HepG2 (cell line): ENCODE measurements at regions not wholly inside any gene's neighbourhood (a gene's known extent, or its start where the extent isn't known, plus 50 kb on each side); places are given as distances from the start of the nearest gene placed in this dataset.

Experiments
- ATAC-seq: fragments of 200-7000 bp; cut with Tn5 transposase; 3 replicates; pipeline ENCODE4 v1.9.1; 2020; ENCODE audit warnings: mild to moderate bottlenecking, moderate library complexity
- BruUV-seq: library from RNA; stranded (reverse); fragments of 400-500 nt; replicated peaks from 2 replicates; lab custom pipeline; 2021; lab: Mats Ljungman, UMichigan
- CTCF ChIA-PET: fragments of 300-600 bp; formaldehyde crosslinking; extraction: SDS; loops from one replicate; lab custom pipeline; 2021; ENCODE audit warnings: low total read pairs, inconsistent platforms, low intra/inter-chr PET ratio; lab: Yijun Ruan, JAX
- POLR2A ChIA-PET: fragments of 350-600 bp; sonication (Branson Sonifier 250); formaldehyde crosslinking; loops from one replicate; lab custom pipeline; 2020; ENCODE audit warnings: antibody characterized with exemption, inconsistent platforms; lab: Yijun Ruan, JAX
- DNase-seq: peaks from one replicate; pipeline ENCODE4 v3.0.0-alpha.2; 2015; ENCODE audit warnings: low spot score
- FAIRE-seq: peaks from 3 replicates; lab custom pipeline; 2011; peaks lifted over from hg19 to GRCh38; lab: Jason Lieb, UNC
- H2AFZ ChIP-seq: one replicate; pipeline ENCODE4 v1.6.1; 2011; ENCODE audit warnings: low read length, inconsistent platforms
- H3K27ac ChIP-seq: fragments of 300-600 bp; 3 replicates; pipeline ENCODE4 v1.8.0; 2011; ENCODE audit warnings: mixed run types, mild to moderate bottlenecking, mixed read lengths, low read length, inconsistent platforms; ENCODE audit not compliant: insufficient read depth; ENCODE audit errors: extremely low read length
- H3K27me3 ChIP-seq, 2 experiments: fragments of 200-600 bp in 1 of 2; 2 replicates in 1 of 2; 3 replicates in 1 of 2; pipeline versions ENCODE4 v1.6.0 to v1.8.0; 2011; ENCODE audit warnings: low read length in 2 of 2, mild to moderate bottlenecking in 2 of 2, moderate library complexity in 2 of 2, inconsistent platforms in 1 of 2; ENCODE audit not compliant: insufficient read depth in 2 of 2, control insufficient read depth in 1 of 2
- H3K36me3 ChIP-seq, 2 experiments: fragments of 200-600 bp in 1 of 2; replicated peaks in 1 of 2; 2 replicates in 1 of 2; 3 replicates in 1 of 2; pipeline versions ENCODE4 v1.5.1 to v1.8.0; 2011; ENCODE audit warnings: low read length in 2 of 2, inconsistent platforms in 1 of 2; ENCODE audit not compliant: insufficient read depth in 2 of 2, control insufficient read depth in 1 of 2
- H3K4me1 ChIP-seq: 2 replicates; pipeline ENCODE4 v1.5.1; 2012; ENCODE audit warnings: low read length, inconsistent platforms; ENCODE audit not compliant: insufficient read depth
- H3K4me2 ChIP-seq: 2 replicates; pipeline ENCODE4 v1.6.0; 2011; ENCODE audit warnings: low read depth, low read length, inconsistent platforms
- H3K4me3 ChIP-seq, 3 experiments: fragments of 200-600 bp in 1 of 3; sonication (generic), shearing (Covaris generic) in 1 of 3; replicated peaks in 1 of 3; 2 replicates each; pipeline ENCODE4 v1.5.1; 2011 to 2016; ENCODE audit warnings: low read length in 3 of 3, inconsistent platforms in 2 of 3, low read depth in 2 of 3, mild to moderate bottlenecking in 2 of 3, control low read depth in 1 of 3, mixed read lengths in 1 of 3; ENCODE audit not compliant: insufficient read depth in 1 of 3
- H3K79me2 ChIP-seq: one replicate; pipeline ENCODE4 v1.6.1; 2011; ENCODE audit warnings: low read length, inconsistent platforms; ENCODE audit not compliant: insufficient read depth
- H3K9ac ChIP-seq: 2 replicates; pipeline ENCODE4 v1.6.0; 2011; ENCODE audit warnings: mild to moderate bottlenecking, low read depth, low read length, inconsistent platforms; ENCODE audit not compliant: insufficient read depth
- H3K9me3 ChIP-seq: 2 replicates; pipeline ENCODE4 v1.5.1; 2012; ENCODE audit warnings: mild to moderate bottlenecking, low read length
- H4K20me1 ChIP-seq: 2 replicates; pipeline ENCODE4 v1.6.0; 2011; ENCODE audit warnings: inconsistent platforms, mild to moderate bottlenecking, low read length, moderate library complexity; ENCODE audit not compliant: insufficient read depth
- AKAP8 ChIP-seq: sonication (generic); formaldehyde crosslinking; IDR thresholded peaks from 2 replicates; pipeline ENCODE4 v1.5.1; 2020; ENCODE audit warnings: mild to moderate bottlenecking, missing genetic modification reagents
- CEBPZ ChIP-seq: IDR thresholded peaks from 2 replicates; pipeline ENCODE4 v1.6.1; 2012; ENCODE audit warnings: low read length, improper control_type of control experiment
- NCOA5 ChIP-seq: sonication (generic); formaldehyde crosslinking; IDR thresholded peaks from 2 replicates; pipeline ENCODE4 v1.4.0; 2020; ENCODE audit warnings: missing genetic modification reagents
- PRDM10 ChIP-seq: sonication (generic); formaldehyde crosslinking; IDR thresholded peaks from 2 replicates; pipeline ENCODE4 v1.4.0; 2020; ENCODE audit warnings: low read depth, missing genetic modification reagents
- TEAD3 ChIP-seq: optimal IDR thresholded peaks from 2 replicates; pipeline ENCODE3; 2016; ENCODE audit warnings: borderline replicate concordance
- YY1 ChIP-seq: IDR thresholded peaks from 2 replicates; pipeline ENCODE4 v1.6.1; 2011; ENCODE audit warnings: low read length, low read depth, moderate library complexity, mild to moderate bottlenecking; ENCODE audit not compliant: insufficient read depth, insufficient replicate concordance
- ZNF407 ChIP-seq: sonication (generic); formaldehyde crosslinking; IDR thresholded peaks from one replicate; pipeline ENCODE4 v1.5.1; 2020; ENCODE audit warnings: mild to moderate bottlenecking, missing genetic modification reagents; ENCODE audit errors: not compliant biosample characterization
- ZNF414 ChIP-seq: sonication (generic); formaldehyde crosslinking; IDR thresholded peaks from 2 replicates; pipeline ENCODE4 v1.5.0; 2020; ENCODE audit warnings: missing genetic modification reagents
- ZNF777 ChIP-seq: sonication (generic); formaldehyde crosslinking; IDR thresholded peaks from 2 replicates; pipeline ENCODE4 v1.4.0; 2020; ENCODE audit warnings: missing genetic modification reagents
- WGBS: methylation state at CpG from one replicate; pipeline ENCODE4 v1.1.6; 2017; ENCODE audit warnings: low lambda C conversion rate; 5-methylcytosine and 5-hydroxymethylcytosine counted together
- in situ Hi-C: cut with HindIII; loops from 2 replicates; pipeline ENCODE4 v1.10.0; 2017; ENCODE audit warnings: low pct_unique_long_range_greater_than_20kb; ENCODE audit not compliant: extremely low pct_ligation_motif_present
- intact Hi-C: fragments of 100-400 bp; cut with micrococcal nuclease; formaldehyde crosslinking; loops from one replicate; pipeline ENCODE4 v1.10.0; 2022; ENCODE audit not compliant: unreplicated experiment

GRCh38 chr5:89471541-89471940 lies 588.6 kb upstream of the MEF2C start:
- H3K79me2 ChIP-seq, result no peaks in the 10 kb centered on the region
- in situ Hi-C loops, result no loop called here
- intact Hi-C loops, result no loop called here
- H3K9ac ChIP-seq, result no peak overlapping the region
- no peak overlapping the region for H2AFZ ChIP-seq
- no peak overlapping the region for H3K4me3 ChIP-seq
- BruUV-seq, result no TSS peak
- WGBS, result 0% methylated on average over 1 of the region's 1 CpG
- CTCF ChIA-PET, result no interaction called here
- no peaks in the 10 kb centered on the region for H3K36me3 ChIP-seq
- H3K27me3 ChIP-seq, result no peaks in the 10 kb centered on the region
- ATAC-seq, result no peak
- H3K9me3 ChIP-seq, result no peaks in the 10 kb centered on the region
- no peak for FAIRE-seq
- no peaks in the 10 kb centered on the region for H4K20me1 ChIP-seq
- H3K27ac ChIP-seq, result no peak overlapping the region
- POLR2A ChIA-PET, result no interaction called here
- no peak for DNase-seq
- no peaks in the 10 kb centered on the region for H3K4me1 ChIP-seq
- no peak overlapping the region for H3K4me2 ChIP-seq
- TF ChIP-seq ZNF777 (CRISPR knock-in tag), result no peak
- TF ChIP-seq YY1, result no peak
- no peak for TF ChIP-seq ZNF407 (CRISPR knock-in tag)
- TF ChIP-seq CEBPZ, result no peak
- no peak for TF ChIP-seq AKAP8 (CRISPR knock-in tag)
- no peak for TF ChIP-seq NCOA5 (CRISPR knock-in tag)
- TF ChIP-seq ZNF414 (CRISPR knock-in tag), result no peak
- no peak for TF ChIP-seq TEAD3
- no peak for TF ChIP-seq PRDM10 (CRISPR knock-in tag)
